Lung (tissue), 11 donors: ENCODE measurements at regions not wholly inside any gene's neighbourhood (a gene's known extent, or its start where the extent isn't known, plus 50 kb on each side); places are given as distances from the start of the nearest gene placed in this dataset.
A peak's percentile ranks its signal among the peaks of the same experiment; 100 is the strongest.

Experiments used
- ATAC-seq: fragments of 200-7000 bp; cut with Tn5 transposase; one replicate; pipeline ENCODE4 v1.9.1; 2020; ENCODE audit warnings: moderate number of reproducible peaks; ENCODE audit not compliant: insufficient read depth, low FRiP score
- DNase-seq, 3 donors: peaks; one replicate each; pipeline ENCODE4 v3.0.0-alpha.2; 2013 to 2017
- H3K27ac ChIP-seq, 2 donors: one replicate each; pipeline ENCODE4 v1.5.1; 2013; ENCODE audit warnings: mild to moderate bottlenecking in 2 of 2, moderate library complexity in 2 of 2, control low read depth in 1 of 2, inconsistent platforms in 1 of 2, low read depth in 1 of 2, low read length in 1 of 2
- H3K27me3 ChIP-seq, 3 donors: one replicate each; pipeline ENCODE4 v1.5.1; 2013; ENCODE audit warnings: low read length in 2 of 3; ENCODE audit not compliant: control insufficient read depth in 3 of 3, insufficient read depth in 3 of 3
- H3K36me3 ChIP-seq, 4 donors: one replicate each; pipeline ENCODE4 v1.5.1; 2013; ENCODE audit warnings: low read length in 4 of 4, mild to moderate bottlenecking in 1 of 4, moderate library complexity in 1 of 4; ENCODE audit not compliant: control insufficient read depth in 4 of 4, insufficient read depth in 4 of 4
- H3K4me1 ChIP-seq, 5 donors: one replicate each; pipeline ENCODE4 v1.5.1; 2013; ENCODE audit warnings: low read length in 5 of 5, mild to moderate bottlenecking in 2 of 5, moderate library complexity in 1 of 5; ENCODE audit not compliant: control insufficient read depth in 5 of 5, insufficient read depth in 5 of 5
- H3K4me3 ChIP-seq: one replicate; pipeline ENCODE4 v1.5.1; 2013; ENCODE audit warnings: mild to moderate bottlenecking, control low read depth, moderate library complexity
- H3K9ac ChIP-seq, 2 donors: one replicate each; pipeline ENCODE4 v1.5.1; 2013; ENCODE audit warnings: low read length in 2 of 2, control low read depth in 1 of 2; ENCODE audit not compliant: insufficient read depth in 1 of 2
- H3K9me3 ChIP-seq, 4 donors: one replicate each; pipeline ENCODE4 v1.5.1; 2013; ENCODE audit warnings: low read length in 3 of 4, mild to moderate bottlenecking in 1 of 4, moderate library complexity in 1 of 4; ENCODE audit not compliant: control insufficient read depth in 4 of 4, insufficient read depth in 3 of 4
- WGBS, 2 donors: extraction: QIAGEN DNeasy Blood & Tissue Kit; methylation state at CpG; one replicate each; pipeline ENCODE4 v1.1.7; 2013; 5-methylcytosine and 5-hydroxymethylcytosine counted together
- TF ChIP-seq, protein P1 (sequence below): IDR thresholded peaks from 2 replicates; pipeline ENCODE4 v1.5.1; 2012; ENCODE audit warnings: mild to moderate bottlenecking; ENCODE audit errors: control extremely low read depth, extremely low read depth
- donor health status: control.
- donor health status: control.
- donor health status: Bipolar disorder and iron deficiency.
- donor health status: healthy.
- donor health status: DM: yes; HTN: yes; CAD: no.

GRCh38 chr12:84631020-84631419 lies 281.6 kb downstream of the SLC6A15 start:
- Histone ChIP-seq H3K4me3 (no peak overlapping the region), H3K9ac (no peak overlapping the region), H3K27me3 (no peaks in the 10 kb centered on the region), H3K4me1 (no peaks in the 10 kb centered on the region), H3K9me3 (no peaks in the 10 kb centered on the region), H3K27ac (no peak overlapping the region), H3K36me3 (no peaks in the 10 kb centered on the region)
- no peak for ATAC-seq
- TF ChIP-seq, protein P1, sequence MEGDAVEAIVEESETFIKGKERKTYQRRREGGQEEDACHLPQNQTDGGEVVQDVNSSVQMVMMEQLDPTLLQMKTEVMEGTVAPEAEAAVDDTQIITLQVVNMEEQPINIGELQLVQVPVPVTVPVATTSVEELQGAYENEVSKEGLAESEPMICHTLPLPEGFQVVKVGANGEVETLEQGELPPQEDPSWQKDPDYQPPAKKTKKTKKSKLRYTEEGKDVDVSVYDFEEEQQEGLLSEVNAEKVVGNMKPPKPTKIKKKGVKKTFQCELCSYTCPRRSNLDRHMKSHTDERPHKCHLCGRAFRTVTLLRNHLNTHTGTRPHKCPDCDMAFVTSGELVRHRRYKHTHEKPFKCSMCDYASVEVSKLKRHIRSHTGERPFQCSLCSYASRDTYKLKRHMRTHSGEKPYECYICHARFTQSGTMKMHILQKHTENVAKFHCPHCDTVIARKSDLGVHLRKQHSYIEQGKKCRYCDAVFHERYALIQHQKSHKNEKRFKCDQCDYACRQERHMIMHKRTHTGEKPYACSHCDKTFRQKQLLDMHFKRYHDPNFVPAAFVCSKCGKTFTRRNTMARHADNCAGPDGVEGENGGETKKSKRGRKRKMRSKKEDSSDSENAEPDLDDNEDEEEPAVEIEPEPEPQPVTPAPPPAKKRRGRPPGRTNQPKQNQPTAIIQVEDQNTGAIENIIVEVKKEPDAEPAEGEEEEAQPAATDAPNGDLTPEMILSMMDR = no peak
- no peak for DNase-seq

DNA sequence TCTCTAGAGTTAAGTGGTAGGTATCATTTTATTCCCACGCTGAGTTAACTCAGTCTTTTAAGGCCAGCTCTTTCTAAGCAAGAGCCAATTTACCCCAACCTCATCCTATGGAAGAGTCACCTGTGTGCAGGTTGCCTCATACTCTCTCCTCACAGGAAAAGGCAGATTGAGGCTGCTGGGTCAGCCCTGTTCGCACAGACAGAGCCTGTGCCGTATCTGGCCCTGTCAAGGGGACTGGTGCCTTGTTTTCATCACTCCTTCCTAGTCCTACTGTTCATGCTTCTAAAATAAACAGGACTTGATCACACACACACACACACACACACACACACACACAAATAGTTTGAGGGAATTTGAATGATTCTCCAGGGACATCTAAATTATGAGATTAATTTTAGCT lies 285.0 kb downstream of the SLC6A15 start:
- TF ChIP-seq, protein P1 = no peak
- H3K36me3 ChIP-seq = no peaks in the 10 kb centered on the region
- no peak for DNase-seq
- no peak for ATAC-seq
- H3K27me3 ChIP-seq = no peaks in the 10 kb centered on the region
- no peak overlapping the region for H3K9ac ChIP-seq
- no peak overlapping the region for H3K4me3 ChIP-seq
- H3K27ac ChIP-seq = no peak overlapping the region
- H3K4me1 ChIP-seq = no peaks in the 10 kb centered on the region
- WGBS, 2 donors = 74 to 87% methylated on average over 3 of the region's 3 CpGs
- H3K9me3 ChIP-seq = no peaks in the 10 kb centered on the region

- no peak for DNase-seq
- 86 to 87% methylated on average over 1 of the region's 1 CpG for WGBS, 2 donors
- ATAC-seq = no peak
- Histone ChIP-seq H3K27ac (no peak overlapping the region), H3K9ac (no peak overlapping the region), H3K4me3 (no peak overlapping the region), H3K36me3 (no peaks in the 10 kb centered on the region), H3K27me3 (no peaks in the 10 kb centered on the region), H3K9me3 (no peaks in the 10 kb centered on the region), H3K4me1 (no peaks in the 10 kb centered on the region)
- TF ChIP-seq, protein P1 = no peak
Observed at GRCh38 chr12:84624601-84625000, 288.0 kb downstream of the SLC6A15 start.

- H3K9me3 ChIP-seq = no peaks in the 10 kb centered on the region
- ATAC-seq (no peak), DNase-seq (peak in 1 of 3 donors; percentile 20)
- H3K27me3 ChIP-seq = no peaks in the 10 kb centered on the region
- TF ChIP-seq, protein P1 = no peak
- H3K4me1 ChIP-seq = no peaks in the 10 kb centered on the region
- no peak overlapping the region for H3K9ac ChIP-seq
- no peaks in the 10 kb centered on the region for H3K36me3 ChIP-seq
- H3K4me3 ChIP-seq = no peak overlapping the region
- H3K27ac ChIP-seq = no peak overlapping the region
- WGBS, 2 donors = 69 to 77% methylated on average over 5 of the region's 5 CpGs
Observed at GRCh38 chr12:84619053-84619571, 293.5 kb downstream of the SLC6A15 start.
